DMS53 (cell line): ENCODE measurements at regions not wholly inside any gene's neighbourhood (a gene's known extent, or its start where the extent isn't known, plus 50 kb on each side); places are given as distances from the start of the nearest gene placed in this dataset.

Experiments
- DNase-seq: peaks from one replicate; lab custom pipeline; 2025; lab: John Stamatoyannopoulos, UW

DNA sequence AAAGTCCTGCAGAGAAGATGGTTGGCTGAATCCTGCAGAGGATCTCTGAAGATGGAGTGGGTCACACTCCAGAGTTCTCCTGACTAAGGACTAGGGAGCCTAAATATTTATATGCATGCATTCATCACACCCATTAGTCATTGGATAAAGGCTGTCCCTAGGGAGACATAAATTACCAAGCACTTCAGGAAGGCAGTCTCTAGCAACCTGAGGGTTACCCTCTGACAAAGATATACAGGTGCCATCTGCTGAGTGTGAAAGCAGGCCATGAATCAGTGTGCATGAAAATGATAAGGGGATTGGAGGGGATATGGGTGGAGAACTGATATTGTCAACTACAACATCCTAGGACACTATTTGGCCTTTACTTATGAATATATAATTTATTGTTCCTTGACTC, 294.8 kb upstream of the DDX18 start:
- no peak for DNase-seq

DNA sequence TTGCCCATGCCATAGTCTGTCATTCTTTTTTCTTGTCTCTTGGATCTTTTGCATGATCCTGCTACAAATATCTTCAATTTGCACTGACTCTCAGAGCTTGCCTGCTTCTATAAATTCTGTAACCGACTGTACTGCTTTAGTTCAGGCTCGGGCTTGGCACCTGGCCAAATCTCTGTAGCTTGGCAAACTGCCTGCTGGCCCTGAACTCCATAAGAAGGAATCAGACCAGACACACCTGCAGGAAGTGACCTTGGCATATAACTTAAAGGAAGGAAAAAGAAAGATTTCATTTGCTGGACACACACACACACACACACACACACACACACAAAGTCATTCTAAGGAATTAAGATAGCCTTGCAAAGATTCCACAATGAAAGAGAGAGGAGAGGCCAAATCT, 291.2 kb upstream of the DDX18 start:
- DNase-seq, result peak; percentile 90

DNA sequence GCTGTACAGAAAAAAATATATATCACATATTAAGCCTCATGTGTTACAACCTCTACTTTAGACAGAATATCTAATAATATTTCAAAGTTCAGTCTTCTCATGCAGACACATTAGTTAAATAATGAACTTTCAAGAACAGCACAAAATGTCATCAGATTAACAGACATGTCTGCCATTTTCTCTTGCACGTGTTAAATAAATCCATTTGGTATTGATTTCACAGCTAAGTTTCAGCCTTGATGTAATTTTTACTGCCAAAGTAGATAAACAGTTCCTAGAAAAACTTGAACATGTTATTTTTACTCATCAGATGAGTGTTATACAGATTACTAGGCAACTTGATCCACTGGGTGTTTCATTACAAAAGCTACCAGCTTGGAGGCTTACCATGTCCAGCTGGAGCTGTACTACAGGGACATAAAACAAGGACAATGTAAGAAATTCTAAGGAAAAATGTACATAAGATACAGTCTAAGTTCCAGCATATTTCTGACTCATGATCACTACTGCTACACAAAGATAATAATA, 290.7 kb upstream of the DDX18 start:
- peak; percentile 32 for DNase-seq

- peak; percentile 60 for DNase-seq
These were observed 278.4 kb upstream of the DDX18 start for GRCh38 chr2:117536139-117536538.

DNA sequence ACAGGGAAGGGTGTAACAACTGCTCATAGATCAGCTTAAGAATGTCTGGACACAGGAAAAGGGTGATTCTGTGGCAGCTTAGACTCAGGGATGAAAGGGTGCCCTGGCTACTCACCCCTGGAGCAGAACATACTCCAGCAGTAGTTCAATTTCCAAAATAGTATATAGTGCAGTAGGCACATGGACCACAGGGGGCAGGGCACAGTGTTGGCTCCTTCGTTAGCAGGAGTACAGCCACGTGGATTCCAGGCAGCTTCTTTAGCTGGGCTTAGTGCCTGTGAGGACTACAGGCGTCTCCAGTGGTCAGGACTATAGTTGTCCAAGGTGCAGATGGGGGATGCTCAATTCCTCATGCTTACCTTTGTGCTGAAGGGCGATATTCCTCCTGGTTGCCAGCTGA, 277.5 kb upstream of the DDX18 start:
- no peak for DNase-seq

- peak; percentile 47 for DNase-seq
These were observed 262.6 kb upstream of the DDX18 start for GRCh38 chr2:117551858-117552257.

DNA sequence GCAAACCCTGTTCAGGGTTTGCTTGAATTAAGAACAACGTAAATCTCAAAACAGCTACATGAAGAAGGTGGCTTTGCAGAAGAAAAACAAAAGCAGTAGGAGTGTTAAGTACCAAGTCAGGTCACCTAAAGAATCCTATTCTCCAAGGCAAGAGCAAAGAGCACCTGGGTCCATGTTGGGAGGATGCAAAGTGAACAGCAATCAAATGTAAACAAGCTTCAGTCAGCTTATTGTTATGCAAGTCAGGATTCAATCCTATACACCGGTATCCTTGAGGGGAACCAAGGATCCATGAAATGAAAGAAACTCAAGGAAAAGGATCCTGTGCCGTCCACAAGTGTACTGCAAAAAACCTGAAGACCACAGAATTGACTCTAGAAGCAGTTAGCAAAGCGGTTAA, 261.0 kb upstream of the DDX18 start:
- no peak for DNase-seq

DNA sequence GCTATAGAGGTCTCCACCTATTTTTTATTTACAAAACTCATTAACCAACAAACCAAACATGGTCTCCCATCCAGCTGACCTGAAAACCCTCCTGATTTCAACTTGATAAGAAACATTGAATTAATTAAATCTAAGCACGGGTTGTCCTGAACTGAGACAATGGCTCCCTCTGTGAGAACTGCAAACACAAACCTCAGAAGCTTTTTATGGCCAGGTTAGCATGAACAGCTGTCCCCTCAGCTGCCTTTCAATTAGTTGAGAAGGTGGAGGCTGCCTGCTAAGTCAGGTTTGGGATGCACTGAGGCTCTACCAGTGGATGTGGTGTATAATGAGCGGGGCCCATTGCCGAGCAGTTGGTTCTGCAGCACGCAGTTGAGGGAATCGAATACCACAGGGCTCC, 258.5 kb upstream of the DDX18 start:
- peak; percentile 24 for DNase-seq

GRCh38 chr2:117557626-117558025, 256.9 kb upstream of the DDX18 start:
- DNase-seq, result no peak

DNA sequence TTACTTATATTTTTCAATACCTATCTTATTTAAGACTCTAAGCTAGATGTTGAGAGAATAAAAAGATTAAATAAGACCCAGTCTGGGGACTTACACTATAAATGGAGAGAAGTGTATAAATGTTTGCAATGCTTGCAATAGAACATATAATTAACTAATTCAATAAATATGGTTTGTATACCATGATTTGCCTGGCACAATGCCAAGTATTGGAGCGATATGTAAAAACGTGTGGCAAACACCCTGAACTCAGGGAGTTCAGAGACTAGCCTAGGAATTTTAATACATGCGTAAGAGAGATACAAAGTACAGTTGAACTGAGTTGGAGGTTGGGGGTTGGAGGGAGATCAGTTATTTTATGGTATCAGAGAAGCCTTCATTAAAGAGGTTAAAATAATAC, 251.8 kb upstream of the DDX18 start:
- no peak for DNase-seq

DNA sequence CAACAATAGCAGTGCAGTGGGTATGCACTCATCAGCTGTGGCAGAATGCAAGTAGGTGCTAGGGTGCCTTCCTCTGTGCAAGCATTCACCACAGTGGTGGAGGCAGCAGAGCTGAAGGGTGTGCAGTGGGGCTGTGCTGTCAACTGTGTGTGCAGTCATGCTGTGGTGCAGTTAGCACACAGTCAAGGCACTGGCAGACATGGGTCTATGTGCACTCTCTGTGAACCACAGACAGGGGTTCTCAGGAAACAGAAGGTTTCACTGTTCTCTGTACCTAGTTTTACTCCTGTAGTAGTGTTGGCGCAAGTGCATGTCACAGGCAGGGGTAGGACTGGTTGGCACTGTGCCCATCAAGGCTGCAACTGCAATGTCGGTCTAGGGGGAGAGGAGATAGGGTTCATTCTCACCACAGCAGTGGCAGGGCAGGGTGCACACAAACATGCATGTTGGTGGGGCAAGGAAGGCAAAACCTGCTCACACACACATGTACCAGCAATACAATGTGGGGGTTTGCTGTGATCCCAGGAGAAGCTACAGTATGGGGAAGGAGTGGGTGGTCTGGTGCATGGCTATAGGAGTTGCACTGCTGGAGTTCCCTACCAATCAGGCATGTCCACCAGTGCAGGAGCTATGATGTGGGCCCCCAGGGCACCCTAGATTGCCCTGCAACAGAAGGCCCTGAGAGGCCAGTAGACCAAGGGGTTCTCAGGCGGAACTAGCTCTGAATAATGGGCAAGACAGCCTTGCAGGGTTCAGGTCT, 242.7 kb upstream of the DDX18 start:
- DNase-seq, result no peak

GRCh38 chr2:117587310-117587709, 227.2 kb upstream of the DDX18 start:
- no peak for DNase-seq

GRCh38 chr2:117603060-117603459, 211.4 kb upstream of the DDX18 start:
- no peak for DNase-seq

DNA sequence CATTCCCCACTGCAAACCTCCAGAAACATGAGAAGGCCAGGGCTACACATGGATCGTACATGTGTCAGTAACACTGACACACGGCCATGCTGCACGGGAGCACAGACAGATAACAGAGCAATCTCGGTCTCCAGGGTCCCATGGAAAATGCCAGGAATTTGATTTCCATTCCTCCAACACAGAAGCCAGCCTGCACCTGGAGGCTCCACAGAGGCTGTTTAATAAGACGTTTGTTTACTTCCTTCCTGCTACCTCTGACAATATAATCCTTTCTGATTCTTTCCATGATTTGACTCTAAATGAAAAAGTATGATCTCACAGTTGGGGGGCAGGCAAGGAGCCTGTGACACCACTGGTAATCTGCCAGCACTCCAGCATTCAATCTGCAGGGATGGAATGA, 210.9 kb upstream of the DDX18 start:
- DNase-seq, result no peak

GRCh38 chr2:117607202-117607601, 207.3 kb upstream of the DDX18 start:
- no peak for DNase-seq

- no peak for DNase-seq
These were observed 201.4 kb upstream of the DDX18 start for GRCh38 chr2:117613101-117613500.

- no peak for DNase-seq
These were observed 200.2 kb upstream of the DDX18 start for GRCh38 chr2:117614296-117614695.

GRCh38 chr2:117614823-117615534, 199.5 kb upstream of the DDX18 start:
- DNase-seq, result no peak

DNA sequence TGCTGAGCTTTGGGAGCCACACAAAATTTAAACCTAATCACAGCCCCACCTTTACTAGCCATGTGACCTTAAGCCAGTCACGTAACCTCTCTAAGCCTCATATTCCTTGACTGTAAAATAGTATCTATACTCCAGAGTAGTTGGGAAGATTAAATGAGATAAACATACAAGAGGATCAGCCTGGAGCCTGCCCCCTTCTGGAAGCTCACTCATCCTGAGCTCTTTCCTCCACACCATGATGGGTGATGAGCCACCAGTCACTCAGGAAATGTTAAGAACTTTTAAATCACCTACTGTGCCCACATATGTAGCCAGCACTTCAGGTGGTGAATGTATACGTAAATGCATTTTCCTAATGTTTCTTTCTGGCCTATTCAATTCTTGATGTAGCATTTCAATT, 195.9 kb upstream of the DDX18 start:
- peak; percentile 8 for DNase-seq

- DNase-seq, result no peak
These were observed 193.2 kb upstream of the DDX18 start for GRCh38 chr2:117621326-117621725.

DNA sequence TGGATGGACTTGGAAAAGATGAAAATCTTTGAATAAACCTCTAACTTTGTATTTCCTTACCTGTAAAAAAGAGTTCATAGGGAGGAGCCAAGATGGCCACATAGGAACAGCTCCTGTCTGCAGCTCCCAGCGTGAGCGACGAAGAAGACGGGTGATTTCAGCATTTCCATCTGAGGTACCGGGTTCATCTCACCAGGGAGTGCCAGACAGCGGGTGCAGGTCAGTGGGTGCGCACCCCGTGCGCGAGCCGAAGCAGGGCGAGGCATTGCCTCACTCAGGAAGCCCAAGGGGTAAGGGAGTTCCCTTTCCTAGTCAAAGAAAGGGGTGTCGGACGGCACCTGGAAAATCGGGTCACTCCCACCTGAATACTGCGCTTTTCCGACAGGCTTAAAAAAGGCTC, 191.3 kb upstream of the DDX18 start:
- peak; percentile 62 for DNase-seq

DNA sequence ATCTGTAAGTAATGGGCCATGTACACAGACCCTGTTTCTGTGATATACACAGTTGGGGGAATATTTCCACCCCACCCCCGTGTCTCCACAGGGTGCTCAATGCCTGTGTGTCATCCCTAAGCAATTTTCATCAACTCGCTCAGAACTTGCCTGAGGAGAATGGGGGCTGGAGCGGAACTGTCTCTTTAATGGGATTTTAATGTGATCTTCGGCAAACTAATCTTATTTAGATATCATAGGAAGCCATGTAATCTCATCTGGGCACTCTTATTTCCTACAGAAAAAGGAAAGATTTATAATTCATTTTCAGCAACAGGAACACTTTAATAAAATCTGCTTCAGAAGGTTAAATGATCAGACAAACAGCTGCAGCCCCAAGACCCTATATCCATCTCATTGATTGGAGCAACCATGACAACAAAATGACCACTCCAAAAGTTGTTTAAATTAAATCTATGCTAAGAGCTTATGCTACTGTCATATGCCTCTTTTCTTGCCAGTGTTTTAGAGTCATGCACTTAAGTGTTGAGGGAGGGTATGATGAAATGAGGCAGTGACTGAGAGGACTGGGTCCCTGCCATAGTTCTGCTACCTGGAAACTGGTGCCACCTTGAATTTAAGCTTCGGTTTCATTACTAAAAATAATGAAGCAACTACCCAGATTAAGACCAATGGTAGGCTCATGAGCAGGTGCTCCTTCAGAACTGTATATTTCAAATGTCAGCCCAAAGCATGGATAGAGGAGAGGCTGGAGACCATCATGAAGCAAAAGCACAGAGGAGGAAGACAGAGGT, 183.1 kb upstream of the DDX18 start:
- DNase-seq, result no peak

GRCh38 chr2:117635481-117635880, 179.0 kb upstream of the DDX18 start:
- DNase-seq, result no peak
